Parathyroid adenoma (tissue), 2 donors: ENCODE measurements at regions not wholly inside any gene's neighbourhood (a gene's known extent, or its start where the extent isn't known, plus 50 kb on each side); places are given as distances from the start of the nearest gene placed in this dataset.

Experiments used
- H2AFZ ChIP-seq: fragments of 300-600 bp; sonication (generic); one replicate; pipeline ENCODE4 v1.7.0; 2017; ENCODE audit warnings: antibody characterized with exemption, mild to moderate bottlenecking
- H3K27ac ChIP-seq: fragments of 300-600 bp; sonication (generic); one replicate; pipeline ENCODE4 v1.7.0; 2017
- H3K27me3 ChIP-seq: fragments of 300-600 bp; sonication (generic); one replicate; pipeline ENCODE4 v1.7.0; 2017; ENCODE audit warnings: low read length; ENCODE audit not compliant: control insufficient read depth, insufficient read depth
- H3K36me3 ChIP-seq: fragments of 300-600 bp; sonication (generic); one replicate; pipeline ENCODE4 v1.7.0; 2017; ENCODE audit warnings: low read length; ENCODE audit not compliant: control insufficient read depth, insufficient read depth
- H3K4me1 ChIP-seq: fragments of 300-600 bp; sonication (generic); one replicate; pipeline ENCODE4 v1.7.0; 2017; ENCODE audit warnings: control low read depth
- H3K4me2 ChIP-seq: fragments of 300-600 bp; sonication (generic); one replicate; pipeline ENCODE4 v1.7.0; 2017; ENCODE audit warnings: low read length
- H3K4me3 ChIP-seq: fragments of 300-600 bp; sonication (generic); one replicate; pipeline ENCODE4 v1.7.0; 2017; ENCODE audit warnings: low read depth, low read length
- H3K79me2 ChIP-seq: fragments of 300-600 bp; sonication (generic); one replicate; pipeline ENCODE4 v1.7.0; 2017; ENCODE audit warnings: control low read depth
- H3K9ac ChIP-seq: fragments of 300-600 bp; sonication (generic); one replicate; pipeline ENCODE4 v1.7.0; 2017; ENCODE audit warnings: mild to moderate bottlenecking
- H3K9me3 ChIP-seq: fragments of 300-600 bp; sonication (generic); one replicate; pipeline ENCODE4 v1.7.0; 2017; ENCODE audit warnings: low read length; ENCODE audit not compliant: control insufficient read depth
- CTCF ChIP-seq: fragments of 300-600 bp; sonication (generic); IDR thresholded peaks from one replicate; pipeline ENCODE4 v1.7.0; 2017; ENCODE audit warnings: antibody characterized with exemption, mild to moderate bottlenecking
- donor health status: primary hyperparathyroidism.

DNA sequence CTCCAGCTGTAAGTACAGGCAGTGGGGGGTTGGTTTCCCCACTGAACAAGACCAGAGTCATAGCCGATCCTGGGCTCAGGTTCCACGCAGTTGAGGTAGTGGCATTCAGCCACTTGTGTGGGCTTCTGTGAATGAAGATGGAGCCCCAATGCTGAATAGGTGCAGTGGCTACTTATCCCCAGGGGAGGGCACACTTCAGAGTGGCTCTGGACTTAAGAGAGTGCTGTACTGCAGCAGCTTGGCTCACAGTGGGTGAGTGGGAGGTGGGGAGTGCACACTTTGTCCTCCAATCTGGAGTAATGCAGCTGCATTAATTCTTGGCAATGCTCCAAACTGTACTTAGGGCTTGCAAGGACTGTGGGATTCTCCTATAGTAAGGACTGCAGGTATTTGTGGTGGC, 81.9 kb downstream of the BUB3 start:
- Histone ChIP-seq H3K27me3 (no peaks in the 10 kb centered on the region), H3K79me2 (no peaks in the 10 kb centered on the region), H3K9me3 (no peaks in the 10 kb centered on the region), H3K4me1 (no peaks in the 10 kb centered on the region), H3K36me3 (no peaks in the 10 kb centered on the region), H3K9ac (no peak overlapping the region), H2AFZ (no peak overlapping the region), H3K4me3 (no peak overlapping the region), H3K4me2 (no peak overlapping the region), H3K27ac (no peak overlapping the region)
- TF ChIP-seq CTCF: no peak

GRCh38 chr10:123240250-123240649, 86.0 kb downstream of the BUB3 start:
- H2AFZ ChIP-seq: no peak overlapping the region
- no peak overlapping the region for H3K4me2 ChIP-seq
- no peaks in the 10 kb centered on the region for H3K9me3 ChIP-seq
- no peaks in the 10 kb centered on the region for H3K79me2 ChIP-seq
- no peaks in the 10 kb centered on the region for H3K27me3 ChIP-seq
- H3K27ac ChIP-seq: no peak overlapping the region
- no peaks in the 10 kb centered on the region for H3K36me3 ChIP-seq
- TF ChIP-seq CTCF: no peak
- H3K4me3 ChIP-seq: no peak overlapping the region
- no peak overlapping the region for H3K9ac ChIP-seq
- no peaks in the 10 kb centered on the region for H3K4me1 ChIP-seq

GRCh38 chr10:123240776-123241175, 86.6 kb downstream of the BUB3 start:
- no peak overlapping the region for H3K9ac ChIP-seq
- no peaks in the 10 kb centered on the region for H3K36me3 ChIP-seq
- no peaks in the 10 kb centered on the region for H3K9me3 ChIP-seq
- H3K4me3 ChIP-seq: no peak overlapping the region
- no peaks in the 10 kb centered on the region for H3K79me2 ChIP-seq
- no peak overlapping the region for H3K4me2 ChIP-seq
- no peaks in the 10 kb centered on the region for H3K27me3 ChIP-seq
- no peak for TF ChIP-seq CTCF
- no peaks in the 10 kb centered on the region for H3K4me1 ChIP-seq
- no peak overlapping the region for H2AFZ ChIP-seq
- H3K27ac ChIP-seq: no peak overlapping the region

DNA sequence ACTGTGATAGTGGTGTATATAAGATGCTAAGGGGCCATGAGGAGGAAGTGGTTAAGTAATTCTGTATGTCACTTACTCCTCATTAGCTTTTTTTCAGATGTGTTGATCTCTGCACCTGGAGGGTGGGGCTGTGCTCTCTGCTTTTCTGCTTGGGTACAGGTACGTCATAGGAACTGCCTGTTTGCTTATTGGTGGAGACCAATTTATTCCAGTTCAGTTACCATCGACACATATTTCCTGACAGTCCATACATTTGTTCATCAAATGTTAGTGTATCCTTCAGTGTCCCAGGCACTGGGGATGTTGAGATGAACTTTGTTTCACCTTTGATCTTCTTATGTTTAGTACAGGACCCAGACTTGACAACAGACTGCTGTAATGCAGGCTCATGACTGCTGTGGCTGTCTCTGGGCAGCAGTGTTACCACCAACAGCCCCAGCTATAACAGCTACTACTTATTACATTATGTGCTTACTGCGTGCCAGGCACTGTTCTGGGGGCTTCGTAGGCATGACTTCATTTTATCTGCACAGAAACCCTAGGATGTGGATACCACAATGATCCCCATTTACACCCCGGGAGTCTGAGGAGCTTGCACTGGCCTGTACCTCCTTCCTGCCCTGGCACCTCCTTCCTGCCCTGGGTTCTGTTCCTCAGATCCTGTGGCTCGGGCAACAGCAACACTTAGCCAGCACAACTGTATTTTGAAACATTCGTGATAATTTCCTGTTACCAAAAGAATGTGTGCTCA, 87.4 kb downstream of the BUB3 start:
- no peak overlapping the region for H3K9ac ChIP-seq
- H3K79me2 ChIP-seq: no peaks in the 10 kb centered on the region
- H3K4me2 ChIP-seq: no peak overlapping the region
- H3K36me3 ChIP-seq: no peaks in the 10 kb centered on the region
- no peak overlapping the region for H2AFZ ChIP-seq
- no peak overlapping the region for H3K27ac ChIP-seq
- no peak overlapping the region for H3K4me3 ChIP-seq
- TF ChIP-seq CTCF: no peak
- H3K9me3 ChIP-seq: no peaks in the 10 kb centered on the region
- H3K4me1 ChIP-seq: no peaks in the 10 kb centered on the region
- H3K27me3 ChIP-seq: no peaks in the 10 kb centered on the region

- TF ChIP-seq CTCF: no peak
- H3K27ac ChIP-seq: no peak overlapping the region
- no peak overlapping the region for H3K4me2 ChIP-seq
- no peak overlapping the region for H3K9ac ChIP-seq
- no peaks in the 10 kb centered on the region for H3K27me3 ChIP-seq
- no peaks in the 10 kb centered on the region for H3K9me3 ChIP-seq
- H3K79me2 ChIP-seq: no peaks in the 10 kb centered on the region
- H3K36me3 ChIP-seq: no peaks in the 10 kb centered on the region
- H3K4me3 ChIP-seq: no peak overlapping the region
- no peak overlapping the region for H2AFZ ChIP-seq
- no peaks in the 10 kb centered on the region for H3K4me1 ChIP-seq
Observed at GRCh38 chr10:123244747-123245146, 90.5 kb downstream of the BUB3 start.
